ENCODE measurements at regions not wholly inside any gene's neighbourhood (a gene's known extent, or its start where the extent isn't known, plus 50 kb on each side); places are given as distances from the start of the nearest gene placed in this dataset.
A peak's percentile ranks its signal among the peaks of the same experiment; 100 is the strongest.

DNA sequence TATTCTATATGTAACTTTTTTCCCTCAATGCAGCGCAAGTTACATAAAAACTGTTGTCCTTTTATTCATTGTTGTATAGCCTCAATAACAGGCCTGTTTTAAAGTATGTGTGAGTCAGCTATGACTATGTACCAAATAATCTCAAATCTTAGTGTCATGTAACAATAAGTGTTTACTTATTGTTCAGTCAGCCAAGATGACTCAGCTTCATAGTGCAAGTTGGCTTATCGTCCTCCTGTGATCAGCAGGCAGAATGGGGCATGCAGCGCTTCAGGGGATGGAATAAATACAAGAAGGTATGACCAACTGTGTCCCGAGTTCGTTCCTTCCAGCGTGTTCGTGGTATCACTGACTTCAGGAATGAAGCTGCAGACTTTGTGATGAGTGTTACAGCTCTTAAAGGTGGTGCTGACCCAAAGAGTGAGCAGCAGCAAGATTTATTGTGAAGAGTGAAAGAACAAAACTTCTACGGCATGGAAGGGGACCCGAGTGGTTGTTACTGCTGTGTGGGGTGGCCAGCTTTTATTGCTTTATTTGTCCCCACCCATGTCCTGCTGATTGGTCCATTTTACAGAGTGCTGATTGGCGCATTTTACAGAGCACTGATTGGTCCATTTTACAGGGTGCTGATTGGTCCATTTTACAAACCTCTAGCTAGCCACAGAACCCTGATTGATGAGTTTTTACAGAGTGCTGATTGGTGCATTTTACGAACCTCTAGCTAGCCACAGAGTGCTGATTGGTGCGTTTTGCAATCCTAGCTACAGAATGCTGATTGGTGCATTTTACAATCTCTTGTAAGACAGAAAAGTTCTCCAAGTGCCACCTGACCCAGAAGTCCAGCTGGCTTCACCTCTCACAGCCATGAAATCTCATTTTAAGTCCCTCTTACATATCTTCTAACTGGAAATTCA is 1016.0 kb downstream of the MCTP2 start:
- DNase-seq (ENCODE audit: low read depth) = peak; percentile 98

- DNase-seq (ENCODE audit: low read depth) = no peak
Measured at GRCh38 chr15:95249524-95249923, 1018.2 kb downstream of the MCTP2 start.

DNA sequence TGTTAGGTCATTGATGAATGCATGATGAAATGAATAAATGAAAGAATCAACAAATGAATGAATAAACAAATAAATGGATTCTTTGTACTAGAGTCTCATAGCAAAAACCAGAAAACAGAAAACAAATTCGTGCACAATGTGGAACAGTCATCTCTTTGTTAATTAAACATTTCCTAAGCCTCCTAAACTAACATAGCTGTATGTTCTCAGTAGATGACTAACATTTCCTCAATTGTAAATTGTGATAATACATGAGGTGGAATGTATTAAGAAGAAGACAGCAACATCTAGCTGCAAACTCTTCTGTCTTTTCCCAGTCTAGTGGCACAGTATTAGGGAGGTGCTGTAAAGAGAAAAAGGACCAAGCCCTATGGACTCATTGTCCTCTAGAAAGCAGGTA is 1021.0 kb downstream of the MCTP2 start:
- no peak for DNase-seq (ENCODE audit: low read depth)

DNA sequence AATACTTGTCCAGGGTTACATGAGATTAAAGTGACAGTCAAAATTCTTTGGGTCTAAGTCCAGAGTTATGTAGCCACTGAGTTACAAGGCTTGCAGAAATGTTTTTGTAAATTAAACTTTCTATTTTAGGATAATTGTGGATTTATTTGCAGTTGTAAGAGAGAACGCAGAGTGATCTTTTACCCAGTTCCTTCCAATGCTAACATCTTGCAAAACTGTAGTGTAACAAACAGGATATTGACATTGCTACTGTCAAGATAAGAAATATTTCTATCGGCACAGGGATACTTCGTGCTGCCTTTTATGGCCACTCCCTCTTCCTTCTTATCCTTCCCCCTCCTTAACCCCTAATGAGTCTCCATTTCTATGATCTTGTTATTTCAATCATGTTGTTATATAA is 1022.9 kb downstream of the MCTP2 start:
- no peak for DNase-seq (ENCODE audit: low read depth)

GRCh38 chr15:95259513-95259912 is 1028.2 kb downstream of the MCTP2 start:
- peak; percentile 62 for DNase-seq (ENCODE audit: low read depth)

DNA sequence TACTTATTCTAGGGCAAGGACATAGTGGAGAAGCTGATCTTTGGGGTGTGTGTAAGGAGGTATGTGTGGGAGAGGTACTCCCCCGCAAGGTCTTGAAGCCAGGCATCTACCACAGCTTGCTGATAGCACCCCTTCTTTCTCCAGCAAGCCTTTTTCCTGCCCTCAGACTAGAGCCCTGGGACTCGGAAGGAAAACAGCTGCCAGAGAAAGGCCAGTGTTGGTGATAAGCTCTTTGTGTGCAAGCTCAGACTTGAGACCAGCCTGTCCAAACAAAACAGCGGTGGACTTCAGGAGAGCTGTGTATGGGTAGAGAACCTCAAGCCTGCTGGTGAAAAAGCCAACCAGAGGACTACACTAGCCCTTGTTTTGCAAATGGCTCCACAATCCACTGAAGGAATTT is 1028.6 kb downstream of the MCTP2 start:
- DNase-seq (ENCODE audit: low read depth) = no peak

DNA sequence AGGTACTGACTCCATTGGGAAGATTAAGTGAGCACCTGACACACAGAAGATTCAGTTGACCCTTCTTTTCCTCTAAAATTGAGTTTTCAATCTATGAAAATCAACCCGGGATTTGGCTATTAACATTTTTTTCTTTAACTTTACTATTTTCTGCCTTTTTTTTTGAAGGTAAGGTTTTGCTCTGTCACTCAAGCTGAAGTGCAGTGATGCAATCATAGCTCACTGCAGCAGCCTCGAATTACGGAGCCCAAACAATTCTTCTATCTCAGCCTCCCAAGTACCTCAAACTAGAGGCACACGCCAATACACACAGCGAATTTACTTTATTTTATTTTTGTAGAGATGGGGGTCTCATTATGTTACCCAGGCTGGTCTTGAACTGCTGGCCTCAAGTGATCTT is 1029.5 kb downstream of the MCTP2 start:
- no peak for DNase-seq (ENCODE audit: low read depth)

DNA sequence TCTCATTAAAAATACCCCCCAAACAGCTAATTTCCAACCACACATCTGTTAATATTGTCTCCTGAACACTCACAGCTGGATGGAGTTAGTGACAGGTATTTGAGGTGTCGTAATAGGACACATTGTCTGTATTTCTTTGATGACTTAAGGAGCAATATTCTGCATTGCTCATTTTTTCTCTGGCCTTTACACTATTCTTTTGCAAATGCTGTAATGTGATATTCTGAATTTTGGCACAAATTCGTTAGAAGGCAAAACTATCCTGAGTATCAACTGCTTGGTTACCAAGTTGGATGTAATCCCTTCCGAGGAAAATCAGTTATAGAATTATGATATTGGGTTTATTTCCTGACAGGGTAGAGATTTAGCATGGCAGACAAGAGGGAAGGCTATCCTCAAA is 1030.2 kb downstream of the MCTP2 start:
- DNase-seq (ENCODE audit: low read depth) = no peak

- no peak for DNase-seq (ENCODE audit: low read depth)
Measured at GRCh38 chr15:95261968-95262367, 1030.6 kb downstream of the MCTP2 start.

- no peak for DNase-seq (ENCODE audit: low read depth)
Measured at GRCh38 chr15:95262866-95263564, 1031.7 kb downstream of the MCTP2 start.

DNA sequence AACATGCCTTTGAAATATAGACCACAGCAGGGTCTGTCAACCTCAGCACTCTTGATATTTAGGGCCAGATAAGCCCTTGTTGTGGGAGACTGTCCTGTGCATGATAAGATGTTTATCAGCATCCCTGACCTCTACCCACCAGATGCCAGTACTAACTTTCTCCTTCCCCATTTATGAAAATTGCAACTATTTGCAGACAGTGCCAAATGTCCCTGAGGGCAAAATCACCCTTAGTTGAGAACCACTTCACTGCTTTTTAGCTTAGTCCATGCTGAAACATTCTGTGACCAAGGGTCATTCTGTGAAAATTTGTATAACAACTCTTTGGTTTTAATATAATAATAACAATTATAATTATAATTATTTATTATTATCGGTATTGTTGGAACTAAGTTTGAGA is 1032.4 kb downstream of the MCTP2 start:
- DNase-seq (ENCODE audit: low read depth) = no peak

DNA sequence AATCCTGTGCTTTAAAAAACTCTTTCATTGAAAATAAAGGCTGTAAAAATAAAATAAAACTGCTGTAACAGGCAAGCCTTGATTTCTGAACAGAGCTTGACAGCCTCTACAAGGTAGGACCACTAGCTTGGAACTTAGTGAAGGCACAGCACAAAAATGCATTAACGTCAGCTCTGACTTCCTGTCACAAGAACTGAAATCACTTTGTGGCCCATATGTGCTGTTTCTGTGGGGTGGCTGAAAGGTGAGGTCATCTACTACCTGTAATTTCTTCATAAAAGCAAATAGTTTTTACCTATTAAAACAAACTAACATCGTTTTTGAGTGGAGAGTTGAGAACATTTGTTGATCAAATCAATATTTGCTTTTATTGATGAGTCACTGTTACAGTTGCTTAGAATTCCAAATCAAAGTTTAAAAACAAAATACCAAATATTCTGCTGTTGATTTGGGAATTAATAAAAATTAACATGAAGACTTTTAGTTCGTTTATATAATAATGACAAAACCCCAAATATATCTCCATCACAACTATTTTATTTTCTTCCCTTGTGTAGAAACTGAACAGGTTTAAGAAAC is 1034.1 kb downstream of the MCTP2 start:
- DNase-seq (ENCODE audit: low read depth) = no peak

DNA sequence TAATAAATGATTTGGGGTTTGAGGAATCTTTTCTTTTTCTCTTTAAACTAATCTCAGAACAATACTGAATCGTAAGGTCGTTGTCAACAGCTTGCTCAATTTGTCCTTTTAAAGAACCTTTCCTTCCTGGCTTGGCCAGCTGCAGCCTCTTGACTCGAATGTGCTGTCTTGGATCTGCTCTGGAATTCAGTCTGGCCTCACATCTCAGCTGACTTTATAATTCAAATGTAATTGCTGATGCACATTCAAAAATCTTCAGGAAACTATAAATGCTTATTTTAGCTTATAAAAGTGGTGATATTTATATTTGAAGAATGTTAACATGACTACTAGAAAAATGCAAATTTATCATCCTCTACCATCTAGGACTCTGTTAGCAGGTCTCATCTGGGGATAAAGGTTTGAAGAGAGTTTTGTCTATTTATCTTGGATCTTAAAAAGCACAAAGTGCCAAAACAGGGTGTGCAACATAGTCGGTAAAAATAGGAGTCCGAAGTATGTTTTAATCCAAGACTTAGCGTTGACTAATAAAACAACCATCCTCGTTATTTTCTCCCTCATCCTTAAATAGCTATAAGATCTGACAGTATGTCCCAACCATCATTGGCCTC is 1035.2 kb downstream of the MCTP2 start:
- no peak for DNase-seq (ENCODE audit: low read depth)

DNA sequence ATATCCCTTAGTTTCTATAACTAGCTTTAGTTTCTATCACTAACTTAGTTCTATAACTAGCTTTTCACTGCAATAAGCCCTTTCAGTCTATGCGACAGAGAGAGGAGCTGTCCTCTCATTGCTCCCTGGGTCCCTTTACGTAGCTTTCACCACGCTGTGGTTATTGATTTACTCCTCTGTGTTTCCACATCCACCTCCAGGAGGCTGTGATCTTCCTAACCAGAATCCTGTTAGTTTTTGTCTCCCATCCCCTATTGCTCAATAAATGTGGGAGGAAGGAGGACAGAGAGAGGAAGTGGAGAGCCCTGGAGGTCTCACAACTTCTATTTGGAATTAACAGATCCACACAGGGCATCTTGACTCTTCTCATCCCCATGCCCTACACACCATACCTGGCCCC is 1036.1 kb downstream of the MCTP2 start:
- DNase-seq (ENCODE audit: low read depth) = no peak

DNA sequence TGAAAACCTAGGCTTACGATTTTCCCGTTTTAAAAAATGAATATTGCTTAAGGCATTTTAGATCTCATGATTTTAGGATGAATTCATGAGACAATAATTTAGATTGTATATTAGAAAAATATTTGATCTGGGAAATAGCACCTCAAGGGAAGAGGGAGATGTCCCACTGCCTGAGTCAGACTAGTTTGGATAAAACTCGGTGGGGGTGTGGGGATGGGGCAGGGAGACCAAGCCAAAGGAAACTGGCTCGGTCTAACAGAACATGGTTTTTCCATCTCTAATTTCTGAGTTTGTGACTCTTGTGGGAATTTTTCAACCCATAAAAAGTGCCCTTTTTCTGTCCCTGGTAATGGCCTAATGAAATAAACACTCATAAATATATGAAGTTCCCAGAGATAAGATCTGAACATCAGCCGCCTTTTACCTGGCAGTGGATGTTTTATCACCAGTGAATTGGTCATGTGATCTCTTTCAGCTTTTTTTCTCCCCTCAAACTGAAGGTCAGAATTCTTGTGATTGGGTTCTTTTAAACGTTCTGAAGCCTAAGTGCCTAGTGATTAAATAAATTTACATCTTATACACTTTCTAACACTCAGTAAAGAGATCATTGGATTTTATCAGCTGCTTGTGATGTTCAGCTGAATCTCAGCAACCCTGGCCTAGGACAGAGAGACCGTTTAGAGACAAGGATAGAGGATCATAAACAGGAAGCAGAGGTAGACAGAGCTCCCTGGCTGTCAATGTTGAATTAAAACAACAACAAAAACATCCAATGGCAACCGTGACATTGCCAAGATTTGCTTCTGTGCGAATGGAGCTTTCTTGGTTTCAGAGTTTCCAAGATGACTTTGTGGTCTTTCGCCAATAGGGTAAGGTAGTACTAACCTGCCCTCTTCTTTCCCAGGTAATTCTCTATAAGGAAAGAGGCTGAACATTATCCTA is 1038.2 kb downstream of the MCTP2 start:
- no peak for DNase-seq (ENCODE audit: low read depth)

GRCh38 chr15:95274101-95274500 is 1042.7 kb downstream of the MCTP2 start:
- no peak for DNase-seq (ENCODE audit: low read depth)

GRCh38 chr15:95277266-95277665 is 1045.9 kb downstream of the MCTP2 start:
- DNase-seq (ENCODE audit: low read depth) = peak; percentile 64

GRCh38 chr15:95278532-95279245 is 1047.3 kb downstream of the MCTP2 start:
- DNase-seq (ENCODE audit: low read depth) = no peak

DNA sequence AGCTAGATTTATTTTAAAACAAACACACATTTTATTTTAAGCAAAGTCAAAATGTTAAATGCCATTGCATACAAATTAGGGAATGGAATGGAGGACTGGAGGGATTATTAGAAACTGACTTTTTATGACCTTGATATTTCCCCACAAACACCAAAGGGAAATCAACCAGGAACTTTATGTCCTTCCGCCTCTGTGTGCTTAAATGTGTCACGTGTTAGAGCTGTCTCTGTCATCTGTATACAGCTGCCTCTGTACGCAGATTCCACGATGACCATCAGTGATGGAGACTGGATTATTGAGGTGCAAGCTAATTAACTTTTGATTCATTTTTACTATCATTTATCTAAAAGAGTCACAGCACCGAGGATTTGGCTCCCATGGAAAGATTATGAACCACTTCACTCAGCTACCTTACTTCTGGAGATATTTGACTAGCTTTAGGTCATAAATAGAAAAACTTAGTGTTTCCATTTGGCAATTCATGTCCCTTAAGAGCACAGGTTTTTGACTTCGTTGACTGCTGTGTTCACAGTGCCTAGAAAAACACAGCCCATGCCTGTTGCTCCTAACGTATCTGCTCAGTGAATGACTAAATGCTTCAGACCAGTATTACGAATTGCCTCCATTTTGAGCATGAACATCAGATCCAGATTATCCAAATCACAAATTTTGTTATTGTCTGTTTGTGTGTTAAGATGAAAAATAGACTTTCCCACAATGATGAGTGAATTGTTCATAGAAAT is 1048.1 kb downstream of the MCTP2 start:
- no peak for DNase-seq (ENCODE audit: low read depth)

- DNase-seq (ENCODE audit: low read depth) = no peak
Measured at GRCh38 chr15:95280711-95281110, 1049.3 kb downstream of the MCTP2 start.

Measured in M059J (cell line).